ENCODE measurements at regions not wholly inside any gene's neighbourhood (a gene's known extent, or its start where the extent isn't known, plus 50 kb on each side); places are given as distances from the start of the nearest gene placed in this dataset.
"Not testable (repeated sequence)": the region's sequence is repeated elsewhere in the genome, so short reads cannot be mapped to it uniquely, and the experiment has no call there.

GRCh38 chr7:25714013-25714412 is 438.0 kb upstream of the NFE2L3 start:
- DNase-seq (ENCODE audit: low read depth), result no peak

- no peak for DNase-seq (ENCODE audit: low read depth)
Measured at GRCh38 chr7:25716421-25716820, 435.6 kb upstream of the NFE2L3 start.

GRCh38 chr7:25718596-25718995 is 433.4 kb upstream of the NFE2L3 start:
- no peak for DNase-seq (ENCODE audit: low read depth)

GRCh38 chr7:25719190-25719896 is 432.7 kb upstream of the NFE2L3 start:
- DNase-seq (ENCODE audit: low read depth), result no peak

GRCh38 chr7:25720427-25720826 is 431.6 kb upstream of the NFE2L3 start:
- DNase-seq (ENCODE audit: low read depth), result no peak

GRCh38 chr7:25722856-25723255 is 429.1 kb upstream of the NFE2L3 start:
- DNase-seq (ENCODE audit: low read depth), result no peak

GRCh38 chr7:25725451-25725850 is 426.5 kb upstream of the NFE2L3 start:
- DNase-seq (ENCODE audit: low read depth), result no peak

- DNase-seq (ENCODE audit: low read depth), result no peak
Measured at GRCh38 chr7:25726170-25726780, 425.7 kb upstream of the NFE2L3 start.

- DNase-seq (ENCODE audit: low read depth), result no peak
Measured at GRCh38 chr7:25726781-25727311, 425.2 kb upstream of the NFE2L3 start.

GRCh38 chr7:25727446-25727845 is 424.6 kb upstream of the NFE2L3 start:
- DNase-seq (ENCODE audit: low read depth), result no peak

- DNase-seq (ENCODE audit: low read depth), result no peak
Measured at GRCh38 chr7:25727876-25728275, 424.1 kb upstream of the NFE2L3 start.

- DNase-seq (ENCODE audit: low read depth), result no peak
Measured at GRCh38 chr7:25731068-25731845, 420.7 kb upstream of the NFE2L3 start.

- DNase-seq (ENCODE audit: low read depth), result no peak
Measured at GRCh38 chr7:25731846-25732245, 420.2 kb upstream of the NFE2L3 start.

- no peak for DNase-seq (ENCODE audit: low read depth)
Measured at GRCh38 chr7:25732766-25733217, 419.2 kb upstream of the NFE2L3 start.

- no peak for DNase-seq (ENCODE audit: low read depth)
Measured at GRCh38 chr7:25735674-25736242, 416.2 kb upstream of the NFE2L3 start.

- no peak for DNase-seq (ENCODE audit: low read depth)
Measured at GRCh38 chr7:25738528-25738927, 413.5 kb upstream of the NFE2L3 start.

- DNase-seq (ENCODE audit: low read depth), result no peak
Measured at GRCh38 chr7:25739143-25739542, 412.9 kb upstream of the NFE2L3 start.

- no peak for DNase-seq (ENCODE audit: low read depth)
Measured at GRCh38 chr7:25742316-25742715, 409.7 kb upstream of the NFE2L3 start.

GRCh38 chr7:25743670-25744451 is 408.1 kb upstream of the NFE2L3 start:
- not testable (repeated sequence) for DNase-seq (ENCODE audit: low read depth)

GRCh38 chr7:25750744-25751508 is 401.1 kb upstream of the NFE2L3 start:
- no peak for DNase-seq (ENCODE audit: low read depth)

GRCh38 chr7:25752154-25752553 is 399.8 kb upstream of the NFE2L3 start:
- DNase-seq (ENCODE audit: low read depth), result no peak

Measured in fibroblast of gingiva (primary cell).